ENCODE measurements at regions not wholly inside any gene's neighbourhood (a gene's known extent, or its start where the extent isn't known, plus 50 kb on each side); places are given as distances from the start of the nearest gene placed in this dataset.
"Not testable (repeated sequence)": the region's sequence is repeated elsewhere in the genome, so short reads cannot be mapped to it uniquely, and the experiment has no call there.

DNA sequence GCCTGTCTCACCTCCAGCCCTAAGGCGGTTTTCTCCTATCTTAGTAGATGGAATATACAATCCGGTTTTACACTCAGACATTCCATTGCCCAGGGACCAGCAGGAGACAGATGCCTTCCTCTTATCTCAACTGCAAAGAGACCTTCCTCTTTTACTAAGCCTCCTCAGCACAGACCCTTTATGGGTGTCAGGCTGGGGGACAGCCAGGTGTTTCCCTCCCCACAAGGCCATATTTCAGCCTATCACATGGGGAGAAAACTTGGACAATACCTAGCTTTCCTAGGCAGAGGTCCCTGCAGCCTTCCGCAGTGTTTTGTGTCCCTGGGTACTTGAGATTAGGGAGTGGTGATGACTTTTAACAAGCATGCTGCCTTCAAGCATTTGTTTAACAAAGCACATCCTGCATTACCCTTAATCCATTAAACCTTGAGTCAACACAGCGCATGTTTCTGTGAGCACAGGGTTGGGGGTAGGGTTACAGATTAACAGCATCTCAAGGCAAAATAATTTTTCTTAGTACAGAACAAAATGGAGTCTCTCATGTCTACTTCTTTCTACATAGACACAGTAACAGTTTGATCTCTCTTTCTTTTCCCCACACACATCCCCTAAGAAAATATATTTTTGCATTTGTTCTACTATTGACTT, 876.2 kb downstream of the ANKRD7 start:
- H3K4me2 ChIP-seq (ENCODE audit: low read depth, low read length); in situ Hi-C loops (cut with MboI; ENCODE audit: low sequenced_read_pairs); H3K4me3 ChIP-seq (ENCODE audit: insufficient read depth, low read depth, low read length); H2AFZ ChIP-seq (replicated peaks; ENCODE audit: low read length, poor library complexity); dilution Hi-C loops (cut with HindIII; ENCODE audit: low sequenced_read_pairs, unreplicated experiment); H3K14ac ChIP-seq (replicated peaks; ENCODE audit: low read depth, low read length); H4K20me1 ChIP-seq (ENCODE audit: insufficient read depth, low read length); H2BK120ac ChIP-seq (ENCODE audit: low read depth, low read length); H3K27ac ChIP-seq (ENCODE audit: insufficient read depth, low read length); H2AK9ac ChIP-seq (replicated peaks; ENCODE audit: low read depth, low read length, poor library complexity); H3K36me3 ChIP-seq (ENCODE audit: control insufficient read depth, insufficient read depth, low read length); H3K9me1 ChIP-seq (ENCODE audit: insufficient read depth, low read length); H3K27me3 ChIP-seq (ENCODE audit: control insufficient read depth, insufficient read depth, low read length); intact Hi-C loops (cut with micrococcal nuclease); H3K9ac ChIP-seq (ENCODE audit: low read depth, low read length); DNase-seq; H4K5ac ChIP-seq (ENCODE audit: low read depth, low read length); BruUV-seq (replicated peaks); H3K56ac ChIP-seq (ENCODE audit: extremely low read depth, insufficient read depth, low read length); H3K18ac ChIP-seq (ENCODE audit: low read depth, low read length); ATAC-seq (ENCODE audit: low read depth); H4K91ac ChIP-seq (ENCODE audit: insufficient read depth, low read depth, low read length); H2AK5ac ChIP-seq (ENCODE audit: low read depth, low read length); H2BK5ac ChIP-seq (ENCODE audit: low read depth, low read length, poor library complexity, severe bottlenecking); H2BK15ac ChIP-seq (ENCODE audit: low read depth, low read length); H3K9me3 ChIP-seq (ENCODE audit: control insufficient read depth, insufficient read depth, low read length); H3K23ac ChIP-seq (ENCODE audit: low read depth, low read length); CTCF ChIA-PET; H2BK20ac ChIP-seq (ENCODE audit: low read depth, low read length); H3K4ac ChIP-seq (ENCODE audit: low read depth, low read length); H3K4me1 ChIP-seq (ENCODE audit: control insufficient read depth, insufficient read depth, low read length); POLR2A ChIA-PET (ENCODE audit: unreplicated experiment); H4K8ac ChIP-seq (ENCODE audit: low read depth in 2 of 2, low read length in 2 of 2); H3K79me1 ChIP-seq (ENCODE audit: low read depth in 1 of 2, low read length in 2 of 2): not testable (repeated sequence)
- WGBS, 2 experiments (ENCODE audit: extremely low coverage in 2 of 2, insufficient read length in 1 of 2), result no CpG with 5 or more reads among the region's 4 CpGs

Data from IMR-90 (cell line).